Upper lobe of right lung (tissue), 1 donor: ENCODE measurements at regions not wholly inside any gene's neighbourhood (a gene's known extent, or its start where the extent isn't known, plus 50 kb on each side); places are given as distances from the start of the nearest gene placed in this dataset.

Experiments
- ATAC-seq: fragments of 200-7000 bp; cut with Tn5 transposase; one replicate; pipeline ENCODE4 v1.9.1; 2020; ENCODE audit warnings: mild to moderate bottlenecking, moderate library complexity
- DNase-seq: peaks from one replicate; pipeline ENCODE4 v3.0.0-alpha.2; 2020
- H3K27ac ChIP-seq: fragments of 200-600 bp; one replicate; pipeline ENCODE4 v1.8.0; 2022
- H3K27me3 ChIP-seq: fragments of 200-600 bp; one replicate; pipeline ENCODE4 v1.8.0; 2022; ENCODE audit warnings: mild to moderate bottlenecking
- H3K36me3 ChIP-seq: fragments of 200-600 bp; one replicate; pipeline ENCODE4 v1.8.0; 2022
- H3K4me1 ChIP-seq: fragments of 200-600 bp; one replicate; pipeline ENCODE4 v1.8.0; 2022
- H3K4me3 ChIP-seq: fragments of 200-600 bp; one replicate; pipeline ENCODE4 v1.8.0; 2022; ENCODE audit warnings: mild to moderate bottlenecking
- H3K9me3 ChIP-seq: fragments of 200-600 bp; one replicate; pipeline ENCODE4 v1.8.0; 2022
- CTCF ChIP-seq: fragments of 200-600 bp; IDR thresholded peaks from one replicate; pipeline ENCODE4 v1.8.0; 2022; ENCODE audit warnings: antibody characterized with exemption
- intact Hi-C: fragments of 100-400 bp; cut with DNase I; formaldehyde crosslinking; loops from one replicate; pipeline ENCODE4 v1.11.0; 2022
- donor health status: DM: no; HTN: yes; CAD: no; lungs with severe emphysema.

GRCh38 chr15:38071211-38071972, 137.0 kb downstream of the TMCO5A start:
- no peak for DNase-seq
- no peak overlapping the region for H3K4me3 ChIP-seq
- intact Hi-C loops: no loop called here
- peak; percentile 3 for ATAC-seq
- peak overlapping the region; percentile 94 for H3K27ac ChIP-seq
- no peaks in the 10 kb centered on the region for H3K9me3 ChIP-seq
- H3K36me3 ChIP-seq: no peaks in the 10 kb centered on the region
- H3K27me3 ChIP-seq: no peaks in the 10 kb centered on the region
- TF ChIP-seq CTCF: no peak
- peaks cover 29% of the 10 kb centered on the region for H3K4me1 ChIP-seq

- H3K36me3 ChIP-seq: no peaks in the 10 kb centered on the region
- peaks cover 29% of the 10 kb centered on the region for H3K4me1 ChIP-seq
- H3K27me3 ChIP-seq: no peaks in the 10 kb centered on the region
- peak overlapping the region; percentile 94 for H3K27ac ChIP-seq
- H3K4me3 ChIP-seq: peak overlapping the region; percentile 64
- ATAC-seq (no peak), DNase-seq (no peak)
- no peak for TF ChIP-seq CTCF
- H3K9me3 ChIP-seq: no peaks in the 10 kb centered on the region
- intact Hi-C loops: no loop called here
These were observed 137.5 kb downstream of the TMCO5A start for GRCh38 chr15:38072007-38072347.

- DNase-seq: peak; percentile 84
- peak; percentile 83 for ATAC-seq
- peak; percentile 28 for TF ChIP-seq CTCF
- intact Hi-C loops: no loop called here
- peak overlapping the region; percentile 64 for H3K4me3 ChIP-seq
- peak overlapping the region; percentile 94 for H3K27ac ChIP-seq
- H3K9me3 ChIP-seq: no peaks in the 10 kb centered on the region
- H3K4me1 ChIP-seq: peaks cover 29% of the 10 kb centered on the region
- H3K27me3 ChIP-seq: no peaks in the 10 kb centered on the region
- H3K36me3 ChIP-seq: no peaks in the 10 kb centered on the region
These were observed 138.1 kb downstream of the TMCO5A start for GRCh38 chr15:38072348-38073177.

- H3K27me3 ChIP-seq: no peaks in the 10 kb centered on the region
- intact Hi-C loops: no loop called here
- no peak for DNase-seq
- peak; percentile 19 for ATAC-seq
- H3K36me3 ChIP-seq: no peaks in the 10 kb centered on the region
- H3K27ac ChIP-seq: peak overlapping the region; percentile 94
- H3K4me3 ChIP-seq: peak overlapping the region; percentile 64
- no peaks in the 10 kb centered on the region for H3K9me3 ChIP-seq
- peaks cover 29% of the 10 kb centered on the region for H3K4me1 ChIP-seq
- TF ChIP-seq CTCF: no peak
These were observed 138.9 kb downstream of the TMCO5A start for GRCh38 chr15:38073178-38073946.

- intact Hi-C loops: no loop called here
- no peak for TF ChIP-seq CTCF
- DNase-seq (no peak), ATAC-seq (no peak)
- Histone ChIP-seq H3K4me1 (peaks cover 29% of the 10 kb centered on the region), H3K27me3 (no peaks in the 10 kb centered on the region), H3K9me3 (no peaks in the 10 kb centered on the region), H3K27ac (peak overlapping the region; percentile 94), H3K4me3 (no peak overlapping the region), H3K36me3 (no peaks in the 10 kb centered on the region)
These were observed 139.6 kb downstream of the TMCO5A start for GRCh38 chr15:38074029-38074428.
